ENCODE measurements at regions not wholly inside any gene's neighbourhood (a gene's known extent, or its start where the extent isn't known, plus 50 kb on each side); places are given as distances from the start of the nearest gene placed in this dataset.

DNA sequence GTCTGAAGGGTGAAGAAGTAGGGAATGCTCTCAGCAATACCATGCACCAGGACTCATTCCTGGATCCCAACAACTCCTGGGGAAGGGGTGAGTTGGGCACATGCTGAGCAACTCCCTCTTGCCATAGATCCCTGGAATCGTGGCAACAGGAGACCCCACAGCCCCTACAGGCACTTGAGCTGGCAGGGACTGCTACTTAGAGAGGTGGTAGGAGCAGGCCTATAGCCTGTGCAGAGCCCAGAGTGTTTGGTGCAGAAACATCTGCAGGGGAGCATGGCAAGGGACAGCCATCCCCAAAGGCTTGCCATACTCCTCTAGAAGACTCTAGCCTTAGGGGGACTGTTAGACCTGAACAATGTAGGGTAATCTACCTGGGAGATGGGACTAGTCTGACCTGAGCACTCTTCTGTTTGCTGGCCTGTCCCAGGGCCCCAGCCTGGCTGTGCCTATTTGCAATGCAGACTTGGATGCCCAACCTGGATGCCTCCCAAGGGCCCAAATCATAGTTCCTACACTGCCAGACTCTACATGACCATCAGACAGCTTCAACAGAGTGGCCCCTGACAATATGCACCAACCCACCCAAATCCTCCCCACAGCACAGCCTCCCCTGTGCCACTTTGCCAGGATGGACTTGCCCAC lies 568.6 kb upstream of the KIF2B start:
- TF ChIP-seq, protein P1, sequence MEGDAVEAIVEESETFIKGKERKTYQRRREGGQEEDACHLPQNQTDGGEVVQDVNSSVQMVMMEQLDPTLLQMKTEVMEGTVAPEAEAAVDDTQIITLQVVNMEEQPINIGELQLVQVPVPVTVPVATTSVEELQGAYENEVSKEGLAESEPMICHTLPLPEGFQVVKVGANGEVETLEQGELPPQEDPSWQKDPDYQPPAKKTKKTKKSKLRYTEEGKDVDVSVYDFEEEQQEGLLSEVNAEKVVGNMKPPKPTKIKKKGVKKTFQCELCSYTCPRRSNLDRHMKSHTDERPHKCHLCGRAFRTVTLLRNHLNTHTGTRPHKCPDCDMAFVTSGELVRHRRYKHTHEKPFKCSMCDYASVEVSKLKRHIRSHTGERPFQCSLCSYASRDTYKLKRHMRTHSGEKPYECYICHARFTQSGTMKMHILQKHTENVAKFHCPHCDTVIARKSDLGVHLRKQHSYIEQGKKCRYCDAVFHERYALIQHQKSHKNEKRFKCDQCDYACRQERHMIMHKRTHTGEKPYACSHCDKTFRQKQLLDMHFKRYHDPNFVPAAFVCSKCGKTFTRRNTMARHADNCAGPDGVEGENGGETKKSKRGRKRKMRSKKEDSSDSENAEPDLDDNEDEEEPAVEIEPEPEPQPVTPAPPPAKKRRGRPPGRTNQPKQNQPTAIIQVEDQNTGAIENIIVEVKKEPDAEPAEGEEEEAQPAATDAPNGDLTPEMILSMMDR (conservative IDR thresholded peaks at IDR 0.05; ENCODE audit: low read depth, low read length) = no peak
- TF ChIP-seq EZH2 (IDR thresholded peaks at IDR 0.05; ENCODE audit: borderline replicate concordance, low read depth, low read length, poor library complexity, severe bottlenecking) = no peak

All from A673 (cell line).